ENCODE measurements at regions not wholly inside any gene's neighbourhood (a gene's known extent, or its start where the extent isn't known, plus 50 kb on each side); places are given as distances from the start of the nearest gene placed in this dataset.

- TF ChIP-seq EZH2 (IDR thresholded peaks at IDR 0.05) (no peak), CTCF (IDR thresholded peaks at IDR 0.05) (no peak)
Observed at GRCh38 chr3:20912406-20912805, 726.4 kb upstream of the SGO1 start.
